Right cardiac atrium (tissue), 5 donors: ENCODE measurements at regions not wholly inside any gene's neighbourhood (a gene's known extent, or its start where the extent isn't known, plus 50 kb on each side); places are given as distances from the start of the nearest gene placed in this dataset.

Source experiments
- ATAC-seq, 2 donors: fragments of 200-7000 bp; cut with Tn5 transposase; one replicate each; pipeline versions ENCODE4 v1.8.0 to v1.9.1; 2020; ENCODE audit warnings: moderate library complexity in 2 of 2, mild to moderate bottlenecking in 1 of 2
- DNase-seq, 3 donors: peaks; one replicate each; pipeline ENCODE4 v3.0.0-alpha.2; 2020
- H3K27ac ChIP-seq: one replicate; pipeline ENCODE4 v1.5.1; 2013; ENCODE audit warnings: mild to moderate bottlenecking, low read length, control low read depth, moderate library complexity
- H3K27me3 ChIP-seq: one replicate; pipeline ENCODE4 v1.6.1; 2013; ENCODE audit not compliant: control insufficient read depth, insufficient read depth
- H3K4me1 ChIP-seq: one replicate; pipeline ENCODE4 v1.6.1; 2013; ENCODE audit warnings: low read length; ENCODE audit not compliant: control insufficient read depth, insufficient read depth
- H3K4me3 ChIP-seq: one replicate; pipeline ENCODE4 v1.5.1; 2013; ENCODE audit warnings: low read length, control low read depth
- H3K9me3 ChIP-seq: one replicate; pipeline ENCODE4 v1.6.1; 2013; ENCODE audit warnings: low read length; ENCODE audit not compliant: control insufficient read depth
- WGBS: extraction: QIAGEN DNeasy Blood & Tissue Kit; methylation state at CpG from one replicate; pipeline ENCODE4 v1.1.7; 2013; 5-methylcytosine and 5-hydroxymethylcytosine counted together
- intact Hi-C, 4 donors: fragments of 100-400 bp; cut with DNase I; formaldehyde crosslinking; loops; one replicate each; pipeline versions ENCODE4 v1.11.0 to v1.14.0; 2022 to 2023
- donor health status: healthy with polysubstance abuse.
- donor health status: DM: no; HTN: yes; CAD: no.
- donor health status: DM: no; HTN: no; CAD: no.
- donor health status: DM: no; HTN: yes; CAD: no; lungs with severe emphysema.
- donor health status: DM: yes; HTN: yes; CAD: no.

GRCh38 chr5:114952876-114953275 is 216.8 kb downstream of the TRIM36 start:
- ATAC-seq: no peak
- Histone ChIP-seq H3K4me3 (no peak overlapping the region), H3K4me1 (peaks cover 3% of the 10 kb centered on the region), H3K27me3 (no peaks in the 10 kb centered on the region), H3K27ac (no peak overlapping the region), H3K9me3 (no peaks in the 10 kb centered on the region)
- intact Hi-C loops: no loop called here
- DNase-seq: no peak
- WGBS: 54% methylated on average over 5 of the region's 5 CpGs

DNA sequence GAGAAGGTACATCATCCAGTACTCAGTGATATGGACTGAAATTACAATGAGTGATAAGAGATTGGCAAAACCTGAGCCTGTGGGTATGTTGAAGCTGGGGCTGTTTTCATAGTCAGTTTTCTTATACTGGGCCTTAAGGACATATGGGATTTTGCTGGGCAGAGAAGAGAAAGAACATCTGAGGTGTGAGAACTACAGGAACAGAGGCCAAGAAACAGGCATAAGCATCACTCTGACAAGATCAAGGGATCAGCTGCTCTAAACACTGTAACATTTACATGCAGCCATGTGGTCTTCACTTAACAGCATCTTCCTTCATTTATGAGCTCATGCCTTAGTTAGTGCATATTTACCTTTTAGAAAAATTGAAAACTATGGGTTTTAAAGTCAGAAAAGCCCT is 220.0 kb downstream of the TRIM36 start:
- no peak for DNase-seq
- intact Hi-C loops: no loop called here
- Histone ChIP-seq H3K9me3 (no peaks in the 10 kb centered on the region), H3K4me3 (no peak overlapping the region), H3K27ac (no peak overlapping the region), H3K4me1 (peaks cover 3% of the 10 kb centered on the region), H3K27me3 (no peaks in the 10 kb centered on the region)
- no peak for ATAC-seq

GRCh38 chr5:114948986-114949621 is 220.6 kb downstream of the TRIM36 start:
- Histone ChIP-seq H3K4me1 (peaks cover 3% of the 10 kb centered on the region), H3K9me3 (no peaks in the 10 kb centered on the region), H3K27me3 (no peaks in the 10 kb centered on the region), H3K4me3 (no peak overlapping the region), H3K27ac (no peak overlapping the region)
- 49% methylated on average over 3 of the region's 3 CpGs for WGBS
- ATAC-seq (no peak), DNase-seq (no peak)
- intact Hi-C loops: no loop called here

GRCh38 chr5:114948363-114948762 is 221.3 kb downstream of the TRIM36 start:
- ATAC-seq: no peak
- WGBS: 36% methylated on average over 2 of the region's 2 CpGs
- intact Hi-C loops: no loop called here

DNA sequence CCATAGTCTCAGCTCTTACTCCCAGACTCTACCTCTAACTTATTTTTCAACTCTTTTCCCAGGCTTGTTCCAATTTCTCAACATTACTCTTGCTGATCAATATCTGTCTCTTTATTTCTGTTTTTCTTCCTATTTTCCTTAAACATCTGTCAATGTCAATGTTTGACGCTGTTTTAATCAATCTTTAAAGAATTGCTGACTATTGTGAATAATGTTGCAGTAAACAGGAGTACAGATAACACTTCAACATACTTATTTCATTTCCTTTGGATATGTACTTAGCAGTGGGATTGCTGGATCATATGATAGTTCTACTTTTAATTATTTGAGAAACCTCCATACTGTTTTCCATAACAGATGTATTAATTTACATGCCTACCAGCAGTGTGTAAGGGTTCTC is 229.0 kb downstream of the TRIM36 start:
- intact Hi-C loops: no loop called here
- no peak overlapping the region for H3K27ac ChIP-seq
- no peaks in the 10 kb centered on the region for H3K9me3 ChIP-seq
- H3K4me3 ChIP-seq: no peak overlapping the region
- H3K4me1 ChIP-seq: no peaks in the 10 kb centered on the region
- DNase-seq: no peak
- H3K27me3 ChIP-seq: no peaks in the 10 kb centered on the region
- 60% methylated on average over 1 of the region's 1 CpG for WGBS
- ATAC-seq: no peak

More at GRCh38 chr5:114948363-114948762, 221.3 kb downstream of the TRIM36 start:
- H3K4me1 ChIP-seq: peaks cover 3% of the 10 kb centered on the region
- no peak for DNase-seq
- no peaks in the 10 kb centered on the region for H3K9me3 ChIP-seq
- no peaks in the 10 kb centered on the region for H3K27me3 ChIP-seq
- H3K4me3 ChIP-seq: no peak overlapping the region
- H3K27ac ChIP-seq: no peak overlapping the region

DNA sequence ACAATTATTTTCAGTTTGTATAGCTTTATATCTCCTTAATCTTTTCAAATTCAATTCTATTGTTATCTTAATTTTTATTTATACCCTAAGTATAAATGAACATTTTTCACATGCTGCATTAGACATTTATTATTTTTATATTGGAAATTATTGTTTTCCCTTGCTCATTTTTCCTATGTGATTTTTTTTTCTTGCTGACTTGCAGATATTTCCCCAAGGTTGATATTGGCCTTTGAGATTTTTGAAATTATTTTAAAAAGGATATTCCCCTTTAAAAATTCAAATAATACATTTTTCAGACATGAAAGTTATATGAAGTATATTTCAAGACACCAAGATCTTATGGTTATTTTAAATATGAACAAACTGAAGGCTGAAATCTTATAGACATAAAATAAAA is 234.2 kb downstream of the TRIM36 start:
- Histone ChIP-seq H3K4me1 (no peaks in the 10 kb centered on the region), H3K27ac (no peak overlapping the region), H3K4me3 (no peak overlapping the region), H3K9me3 (no peaks in the 10 kb centered on the region), H3K27me3 (no peaks in the 10 kb centered on the region)
- ATAC-seq: no peak
- DNase-seq: no peak
- intact Hi-C loops: no loop called here

GRCh38 chr5:114928644-114929462 is 240.9 kb downstream of the TRIM36 start:
- H3K4me3 ChIP-seq: no peak overlapping the region
- H3K27me3 ChIP-seq: no peaks in the 10 kb centered on the region
- ATAC-seq (no peak), DNase-seq (peak in 1 of 3 donors; percentile 27)
- 85% methylated on average over 32 of the region's 32 CpGs for WGBS
- no peaks in the 10 kb centered on the region for H3K4me1 ChIP-seq
- intact Hi-C loops: no loop called here
- no peak overlapping the region for H3K27ac ChIP-seq
- no peaks in the 10 kb centered on the region for H3K9me3 ChIP-seq

- DNase-seq (no peak), ATAC-seq (no peak)
- Histone ChIP-seq H3K27me3 (no peaks in the 10 kb centered on the region), H3K4me3 (no peak overlapping the region), H3K9me3 (no peaks in the 10 kb centered on the region), H3K27ac (no peak overlapping the region), H3K4me1 (no peaks in the 10 kb centered on the region)
- 94% methylated on average over 4 of the region's 4 CpGs for WGBS
- intact Hi-C loops: no loop called here
Observed at GRCh38 chr5:114924769-114925168, 244.9 kb downstream of the TRIM36 start.

- Histone ChIP-seq H3K4me3 (no peak overlapping the region), H3K27me3 (no peaks in the 10 kb centered on the region), H3K27ac (no peak overlapping the region), H3K4me1 (no peaks in the 10 kb centered on the region), H3K9me3 (no peaks in the 10 kb centered on the region)
- intact Hi-C loops: no loop called here
- WGBS: 62% methylated on average over 4 of the region's 4 CpGs
- DNase-seq: no peak
- ATAC-seq: no peak
Observed at GRCh38 chr5:114912189-114912920, 257.4 kb downstream of the TRIM36 start.

GRCh38 chr5:114910727-114911126 is 259.0 kb downstream of the TRIM36 start:
- ATAC-seq: no peak
- Histone ChIP-seq H3K27me3 (no peaks in the 10 kb centered on the region), H3K27ac (no peak overlapping the region), H3K4me3 (no peak overlapping the region), H3K4me1 (no peaks in the 10 kb centered on the region), H3K9me3 (no peaks in the 10 kb centered on the region)
- no peak for DNase-seq
- intact Hi-C loops: no loop called here

GRCh38 chr5:114909424-114909823 is 260.3 kb downstream of the TRIM36 start:
- H3K27ac ChIP-seq: no peak overlapping the region
- no peaks in the 10 kb centered on the region for H3K9me3 ChIP-seq
- no peaks in the 10 kb centered on the region for H3K27me3 ChIP-seq
- intact Hi-C loops: no loop called here
- ATAC-seq: no peak
- H3K4me1 ChIP-seq: no peaks in the 10 kb centered on the region
- H3K4me3 ChIP-seq: no peak overlapping the region
- WGBS: 92% methylated on average over 2 of the region's 2 CpGs
- no peak for DNase-seq
